Femur (tissue), 1 donor: ENCODE measurements at regions not wholly inside any gene's neighbourhood (a gene's known extent, or its start where the extent isn't known, plus 50 kb on each side); places are given as distances from the start of the nearest gene placed in this dataset.
"Not testable (repeated sequence)": the region's sequence is repeated elsewhere in the genome, so short reads cannot be mapped to it uniquely, and the experiment has no call there.

Source experiments
- DNase-seq: peaks from one replicate; pipeline ENCODE4 v3.0.0-alpha.2; 2017

DNA sequence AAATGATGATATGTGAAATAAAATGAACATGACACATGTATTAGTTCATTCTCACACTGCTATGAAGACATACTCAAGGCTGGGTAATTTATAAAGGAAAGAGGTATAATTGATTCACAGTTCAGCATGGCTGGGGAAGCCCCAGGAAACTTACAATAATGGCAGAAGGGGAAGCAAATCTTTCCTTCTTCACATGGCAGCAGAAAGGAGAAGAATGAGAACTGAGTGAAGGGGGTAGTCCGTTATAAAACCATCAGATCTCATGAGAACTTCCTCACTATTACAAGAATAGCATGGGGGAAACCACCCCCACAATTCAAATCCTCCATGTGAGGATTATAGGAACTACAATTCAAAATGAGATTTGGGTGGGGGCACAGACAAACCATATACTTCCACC is 243.9 kb upstream of the GYPA start:
- no peak for DNase-seq

DNA sequence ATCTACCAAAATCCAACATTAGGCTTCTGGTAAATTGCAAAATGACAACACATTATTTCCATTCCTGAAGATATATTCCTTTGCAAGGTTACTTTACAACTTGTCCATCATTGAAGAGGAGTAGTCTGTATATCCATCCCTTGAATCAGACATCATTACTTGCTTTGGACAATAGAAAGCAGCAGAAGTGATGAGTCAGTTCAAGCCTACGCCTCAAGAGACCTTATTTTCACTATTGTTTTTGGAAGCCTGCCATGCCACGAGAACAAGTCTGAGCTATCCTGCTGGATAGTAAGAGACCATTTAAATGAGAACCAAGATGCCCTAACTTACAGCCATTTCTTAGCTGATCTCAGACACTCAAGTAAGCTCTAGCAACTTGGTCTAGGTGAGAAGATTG is 246.0 kb upstream of the HHIP start:
- DNase-seq: peak; percentile 20

DNA sequence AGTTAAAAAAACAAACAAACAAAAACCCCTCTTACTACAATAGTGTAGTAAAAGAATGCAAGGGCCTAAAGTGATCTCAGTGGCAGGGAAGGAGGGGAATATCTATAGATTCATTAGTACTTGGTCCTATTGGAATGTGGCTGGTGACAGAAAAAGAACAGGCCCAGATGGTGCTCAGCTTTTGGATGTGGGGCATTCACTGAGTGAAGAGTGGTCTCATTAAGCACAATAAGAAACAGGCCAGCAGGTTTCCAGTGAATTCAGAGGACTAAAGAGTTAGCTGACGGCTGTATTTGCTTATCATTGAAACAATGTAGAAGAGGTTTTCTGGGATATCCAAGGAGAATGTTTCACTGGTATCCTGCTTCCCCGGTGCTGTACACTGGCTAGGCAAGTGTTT is 243.8 kb upstream of the HHIP start:
- DNase-seq: no peak

DNA sequence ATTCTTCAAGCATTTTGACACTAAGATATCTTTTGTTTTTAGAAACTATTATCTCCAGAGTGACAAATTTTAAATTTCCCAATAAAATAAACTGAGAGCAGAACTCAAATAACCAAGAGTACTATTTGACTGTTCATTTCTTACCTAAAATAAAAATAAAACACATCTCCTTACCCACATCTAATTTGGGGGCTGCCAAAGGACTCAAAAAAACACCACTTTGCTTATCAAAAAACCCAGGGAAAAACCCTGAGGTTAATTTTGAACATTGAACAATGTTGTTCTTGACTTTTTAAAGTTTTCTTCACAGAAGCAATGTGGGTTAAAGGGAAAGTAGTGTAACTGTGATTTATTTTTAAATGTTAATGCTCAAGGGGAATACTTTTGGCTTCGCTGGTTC is 243.0 kb upstream of the HHIP start:
- DNase-seq: no peak

DNA sequence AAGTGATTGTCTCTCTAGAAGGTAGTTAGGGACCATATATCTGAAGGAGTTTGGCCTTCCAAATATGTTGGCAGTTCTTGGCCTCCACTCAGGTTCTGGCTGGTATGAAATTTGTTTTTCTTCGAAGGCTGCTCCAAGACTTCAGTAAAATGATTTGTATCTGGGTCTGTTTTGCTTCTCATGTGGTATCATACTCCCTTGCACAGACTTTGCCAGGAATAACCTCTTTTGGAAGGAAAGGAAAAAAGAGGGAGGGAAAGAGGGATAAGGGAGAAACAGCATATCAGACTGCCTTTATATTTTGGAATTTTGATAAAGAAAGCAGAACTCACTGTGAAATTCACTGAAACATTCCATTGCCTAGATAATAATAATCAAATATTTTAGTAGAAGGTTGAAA is 242.1 kb upstream of the HHIP start:
- DNase-seq: no peak

DNA sequence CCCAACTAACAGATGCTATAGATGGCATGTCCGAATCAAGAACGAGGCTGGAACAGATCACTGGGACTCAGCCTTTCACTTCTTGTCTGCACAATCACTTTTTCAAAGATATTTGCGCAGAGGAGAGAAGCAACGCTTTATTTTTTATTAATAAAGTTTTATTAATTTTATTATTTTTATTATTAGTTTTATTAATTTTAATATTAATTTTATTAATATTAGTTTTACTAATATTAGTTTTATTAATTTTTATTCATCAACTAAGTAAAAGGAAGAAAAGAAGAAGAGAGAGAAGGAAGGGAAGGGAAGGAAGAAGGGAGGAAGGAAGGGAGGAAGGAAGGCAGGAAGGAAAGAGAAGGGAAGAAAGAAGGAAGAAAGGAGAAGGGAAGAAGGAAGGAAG is 236.4 kb upstream of the HHIP start:
- no peak for DNase-seq

DNA sequence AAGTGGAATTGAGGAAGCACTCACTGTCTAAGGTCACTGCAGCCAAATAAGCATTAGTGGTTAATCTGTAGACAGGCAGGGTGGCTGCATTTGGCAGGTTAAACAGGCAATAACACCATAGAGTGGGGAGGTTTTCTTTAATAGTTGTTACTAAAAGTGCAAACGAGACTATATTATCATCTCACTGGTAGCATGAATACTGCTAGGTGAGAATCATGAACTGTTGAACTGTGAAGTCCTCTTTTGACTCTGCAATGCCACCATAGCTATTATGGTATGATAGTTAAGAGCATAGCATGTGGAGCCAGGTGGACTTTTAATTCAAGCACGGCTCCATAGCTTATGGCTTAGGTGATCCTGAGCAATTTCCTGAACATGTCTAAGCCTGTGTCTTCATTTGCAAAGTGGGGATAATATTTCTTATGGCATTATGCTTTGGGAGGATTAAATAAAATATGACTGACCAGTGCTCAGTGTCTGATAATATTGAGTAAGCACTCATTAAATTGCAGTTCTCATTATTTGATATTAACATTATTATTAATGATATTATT is 235.6 kb upstream of the HHIP start:
- DNase-seq: no peak

DNA sequence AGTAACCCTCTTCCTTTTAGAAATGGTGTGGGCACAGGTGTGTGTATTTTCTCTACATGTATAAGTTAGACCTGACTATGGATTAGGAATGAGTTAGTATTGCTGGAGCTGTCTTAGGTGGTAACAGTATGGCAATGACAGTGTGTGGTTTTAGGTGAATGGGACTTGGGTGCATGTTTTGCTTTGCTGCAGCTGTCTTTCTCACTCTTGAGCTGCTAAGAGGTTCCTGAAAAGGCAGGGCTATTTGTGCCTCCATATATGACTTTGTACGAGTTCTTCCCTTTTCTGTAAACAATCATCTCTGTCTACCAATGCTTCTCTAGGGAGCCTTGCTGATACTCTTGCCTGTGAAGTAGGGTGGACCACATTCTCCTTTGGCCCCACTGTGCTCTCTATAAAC is 234.8 kb upstream of the HHIP start:
- DNase-seq: no peak

DNA sequence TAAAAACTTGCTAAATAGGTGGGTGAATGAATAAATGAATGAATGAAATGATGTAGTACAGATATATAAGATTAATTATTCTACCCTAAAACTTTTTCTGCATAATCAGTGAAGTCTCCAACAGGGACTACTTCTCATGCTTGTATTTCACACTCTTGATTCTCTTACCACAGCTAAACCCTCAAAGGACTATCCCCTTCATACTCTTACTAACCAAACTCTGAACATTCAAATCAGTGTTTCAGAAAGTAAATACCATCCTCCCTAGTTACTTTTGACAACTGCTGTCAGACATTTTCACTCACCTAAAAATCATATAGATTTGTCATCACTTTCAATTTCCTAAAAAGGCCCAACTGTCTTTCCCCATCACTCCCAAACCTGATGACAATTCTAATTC is 234.3 kb upstream of the HHIP start:
- no peak for DNase-seq

DNA sequence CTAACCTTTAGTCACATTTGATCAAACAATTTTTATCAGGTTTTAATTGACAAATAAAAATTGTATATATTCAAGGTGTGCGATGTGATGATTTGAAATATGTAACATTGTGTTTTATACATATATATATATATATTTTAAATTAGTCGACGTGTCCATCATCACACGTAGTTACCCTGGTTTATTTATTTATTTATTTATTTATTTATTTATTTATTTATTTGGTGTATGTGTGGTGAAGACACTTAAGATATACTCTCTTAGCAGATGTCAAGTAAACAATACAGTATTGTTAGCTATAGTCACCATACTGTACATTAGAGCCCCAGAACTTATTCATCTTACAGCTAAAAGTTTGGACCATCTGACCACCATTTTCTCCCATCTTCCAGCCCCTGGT is 224.9 kb upstream of the HHIP start:
- DNase-seq: no peak

DNA sequence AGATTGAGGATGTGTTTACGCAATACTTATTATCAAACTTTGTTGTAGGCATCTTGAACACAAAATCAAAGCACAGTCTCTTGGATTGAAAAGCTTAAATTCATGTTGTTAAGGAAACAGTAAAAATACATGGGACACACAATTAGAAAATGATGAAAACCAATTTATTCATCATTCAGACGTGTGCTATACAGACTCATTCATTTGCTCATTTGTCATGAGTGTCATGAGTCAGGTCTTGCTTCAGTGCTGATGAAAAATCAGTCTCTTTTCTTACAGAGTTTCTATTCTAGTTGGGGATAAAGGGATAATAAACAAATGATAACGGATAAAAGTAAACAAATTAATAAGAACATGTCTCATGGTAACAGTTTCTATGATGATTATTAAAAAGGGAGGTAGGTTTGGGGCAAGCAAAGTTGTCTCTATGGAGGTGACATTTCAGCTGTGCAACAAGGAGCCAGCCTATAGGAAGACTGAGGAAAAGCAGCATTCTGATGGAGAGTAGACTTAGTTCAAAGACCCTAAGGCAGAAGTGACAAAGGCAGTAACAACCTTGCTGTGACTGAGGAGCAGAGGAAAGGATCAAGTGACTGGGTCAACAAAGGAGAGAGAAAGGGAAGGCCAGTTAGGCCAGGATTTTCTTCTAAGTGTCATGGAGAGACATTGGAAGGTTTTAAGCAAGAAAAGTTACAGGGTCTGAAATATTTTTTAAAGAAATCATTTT is 224.0 kb upstream of the HHIP start:
- no peak for DNase-seq

DNA sequence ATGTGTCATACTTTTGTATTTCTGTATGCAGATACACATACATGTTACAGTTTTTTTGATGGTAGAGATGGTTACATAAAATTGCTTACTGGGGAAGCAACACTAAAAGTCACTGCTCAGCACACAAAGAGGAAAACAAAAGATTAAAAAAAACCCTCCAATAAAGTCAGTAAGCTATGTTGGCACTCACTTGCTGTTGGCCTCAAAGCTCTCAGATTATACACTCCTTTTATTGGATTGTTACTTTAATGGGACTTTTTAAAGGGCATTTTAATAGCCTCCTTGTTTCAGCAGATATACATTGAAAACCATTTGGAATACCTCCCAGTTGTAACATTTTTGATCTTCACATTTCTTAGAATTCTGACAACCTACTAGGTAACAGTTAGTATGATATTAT is 222.0 kb upstream of the HHIP start:
- DNase-seq: no peak

DNA sequence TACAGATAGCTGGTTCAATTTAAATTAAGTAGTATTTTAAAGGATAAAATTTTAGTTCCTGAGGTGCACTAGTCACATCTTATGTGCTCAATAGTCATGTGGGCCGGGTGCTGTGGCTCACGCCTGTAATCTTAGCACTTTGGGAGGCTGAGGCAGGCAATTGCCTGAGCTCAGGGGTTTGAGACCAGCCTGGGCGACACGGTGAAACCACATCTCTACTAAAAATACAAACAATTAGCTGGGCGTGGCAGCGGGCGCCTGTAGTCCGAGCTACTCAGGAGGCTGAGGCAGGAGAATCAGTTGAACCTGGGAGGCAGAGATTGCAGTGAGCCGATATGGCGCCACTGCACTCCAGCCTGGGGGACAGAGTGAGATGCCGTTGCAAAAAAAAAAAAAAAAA is 219.9 kb upstream of the HHIP start:
- not testable (repeated sequence) for DNase-seq

DNA sequence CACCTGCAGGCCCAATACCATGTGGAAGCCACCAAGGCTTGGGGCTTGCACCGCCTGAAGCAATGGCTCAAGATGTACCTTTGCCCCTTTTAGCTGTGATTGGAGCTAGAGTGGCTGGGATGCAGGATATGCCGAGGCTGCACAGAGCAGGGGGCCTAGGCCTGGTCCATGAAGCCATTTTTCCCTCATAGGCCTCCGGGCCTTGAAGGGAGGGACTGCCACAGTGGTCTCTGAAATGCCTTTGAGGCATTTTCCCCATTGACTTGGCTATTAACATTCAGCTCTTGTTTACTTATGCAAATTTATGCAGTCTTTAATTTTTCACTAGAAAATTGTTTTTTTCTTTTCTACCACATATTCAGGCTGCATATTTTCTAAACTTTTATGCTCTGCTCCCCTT is 203.2 kb upstream of the HHIP start:
- DNase-seq: no peak

DNA sequence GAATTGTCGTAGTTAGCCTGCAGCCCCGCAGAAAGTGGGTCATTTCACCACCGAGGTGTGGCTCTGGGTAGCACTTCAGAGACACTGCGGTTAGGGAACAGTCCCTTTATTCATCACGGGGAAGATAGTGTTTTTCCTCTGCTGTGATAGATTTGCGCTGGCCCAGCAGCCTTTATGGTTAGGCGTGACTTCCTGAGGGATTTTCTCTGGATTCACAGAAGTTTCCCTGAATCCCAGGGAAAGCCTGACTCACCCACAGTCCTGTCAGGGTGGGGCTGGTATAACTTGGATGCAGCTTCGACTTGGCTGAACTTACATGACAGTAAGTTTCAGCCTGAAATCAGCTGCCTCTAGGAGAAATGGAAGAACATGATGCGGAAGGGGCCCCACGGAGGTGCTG is 196.3 kb upstream of the HHIP start:
- peak; percentile 69 for DNase-seq

DNA sequence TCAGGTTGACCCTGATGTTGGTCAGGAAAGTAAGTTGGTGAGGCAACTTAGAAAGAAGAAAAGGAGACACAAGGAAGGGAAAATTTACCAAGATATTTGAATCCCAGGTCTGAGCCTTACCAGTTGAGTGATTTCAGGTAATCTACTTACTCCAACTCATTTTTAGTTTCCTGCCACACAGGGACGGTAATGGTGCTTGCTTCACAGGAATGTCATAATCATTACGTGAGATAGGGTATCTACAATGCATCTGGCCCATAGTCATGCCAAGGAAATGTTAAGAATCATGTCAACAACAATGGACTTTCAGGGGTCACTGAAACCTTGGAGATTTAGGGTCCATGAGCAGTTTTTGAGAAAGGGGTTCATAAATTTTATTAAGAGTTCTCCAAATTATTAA is 195.4 kb upstream of the HHIP start:
- no peak for DNase-seq

DNA sequence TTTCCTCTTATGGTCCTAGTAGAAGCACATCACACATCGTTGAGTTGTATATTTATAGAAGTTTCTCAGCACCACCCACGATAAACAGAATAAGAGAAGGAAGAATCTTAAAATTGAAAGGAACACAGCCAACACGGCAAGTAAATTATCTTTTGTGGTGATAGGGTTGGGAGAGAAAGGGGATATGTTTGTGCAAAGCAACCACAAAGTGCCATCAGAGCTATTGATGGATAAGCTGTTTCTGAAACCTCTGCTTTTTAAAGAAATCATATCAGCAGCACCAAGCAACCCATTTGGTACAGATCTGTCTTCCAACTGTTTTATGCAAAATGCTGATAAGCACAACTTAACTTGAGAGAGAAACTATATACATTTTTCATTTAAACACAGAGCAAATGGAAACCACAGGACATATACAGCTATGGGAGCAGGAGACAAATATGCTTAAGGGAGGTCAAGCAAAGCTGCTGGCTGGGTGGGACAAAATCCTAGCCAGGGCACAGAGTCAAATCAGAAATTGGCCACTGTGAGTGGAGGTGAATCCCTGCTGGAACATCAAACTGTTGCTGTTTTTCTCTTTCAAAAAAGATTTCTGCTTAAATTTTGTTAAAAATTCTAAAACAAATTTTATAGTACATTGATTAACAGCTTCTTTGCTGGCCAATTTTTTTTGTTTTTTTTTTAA is 194.0 kb upstream of the HHIP start:
- DNase-seq: no peak

DNA sequence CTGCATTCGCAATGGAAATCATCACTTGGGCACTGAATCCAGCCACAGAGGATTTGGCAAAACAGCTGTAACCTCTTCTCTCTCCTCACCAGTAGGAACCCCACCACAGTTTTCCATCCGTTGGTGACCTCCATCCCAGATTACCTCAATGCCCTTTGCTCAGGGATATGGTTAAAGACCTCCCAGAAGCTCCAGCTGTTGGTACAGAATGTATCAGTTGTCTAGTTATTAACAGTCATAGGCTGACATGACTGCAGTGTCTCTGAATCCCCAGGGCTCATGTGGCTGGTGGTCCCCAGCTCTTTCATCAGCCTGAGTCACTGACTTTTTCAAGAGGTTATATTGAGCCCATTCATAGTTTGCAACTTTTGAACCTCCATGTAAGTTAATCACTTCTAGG is 189.8 kb upstream of the HHIP start:
- no peak for DNase-seq

DNA sequence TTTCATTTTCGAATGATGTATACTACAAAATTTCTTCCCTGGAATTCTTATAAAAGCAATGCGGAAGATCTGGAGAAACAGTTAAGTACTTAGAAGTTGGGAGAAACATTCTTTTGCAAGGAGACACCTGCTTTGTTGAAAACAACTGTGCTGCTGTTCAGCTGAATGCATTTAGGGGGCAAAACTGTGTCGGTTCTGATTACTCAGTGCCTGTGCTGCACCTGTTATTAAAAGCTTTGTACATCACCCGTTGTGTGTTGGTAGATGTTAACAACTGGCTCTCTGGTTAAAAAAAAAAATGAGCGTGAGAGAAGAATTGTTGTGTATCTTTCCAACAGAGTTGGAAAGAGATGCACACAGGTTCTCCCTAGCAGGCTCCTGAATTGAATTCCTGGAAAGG is 184.1 kb upstream of the HHIP start:
- no peak for DNase-seq

DNA sequence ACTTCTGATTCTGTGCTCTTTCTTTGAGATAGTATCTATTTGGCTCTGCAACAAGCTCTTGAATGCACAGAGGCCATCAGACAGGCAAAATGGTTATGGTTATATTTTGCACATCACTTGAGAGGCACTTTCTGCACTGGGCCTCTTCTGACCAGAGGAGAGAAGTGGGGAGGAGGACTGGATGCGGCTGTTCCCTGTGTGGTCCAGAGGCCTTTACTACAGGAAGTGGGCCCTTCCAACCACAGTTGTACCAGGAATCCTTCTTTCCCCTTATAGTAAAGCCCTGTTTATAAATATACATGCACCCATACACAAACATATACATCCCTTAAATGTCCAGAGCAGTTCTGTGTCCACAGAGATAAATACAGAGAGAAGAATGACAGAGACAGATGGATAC is 182.7 kb upstream of the HHIP start:
- DNase-seq: no peak

DNA sequence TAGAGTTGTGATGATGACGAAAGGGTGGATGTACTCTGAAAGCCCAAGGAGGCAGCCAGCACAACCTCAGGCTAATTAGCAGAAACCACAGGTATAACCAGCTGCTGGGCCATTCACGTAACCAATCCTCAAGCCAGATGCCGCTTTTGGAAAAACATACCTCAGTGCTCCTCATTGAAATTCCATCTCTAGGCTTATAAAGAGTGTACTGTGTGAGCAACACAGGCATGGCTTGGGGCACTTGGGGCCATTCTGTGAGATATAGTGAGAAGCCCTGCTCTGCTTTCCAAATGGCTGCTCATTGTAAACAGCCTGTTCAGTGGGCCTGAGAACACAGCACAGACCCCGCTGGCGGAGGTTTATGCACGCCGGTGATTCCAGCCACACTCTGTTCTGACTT is 182.1 kb upstream of the HHIP start:
- peak; percentile 20 for DNase-seq

DNA sequence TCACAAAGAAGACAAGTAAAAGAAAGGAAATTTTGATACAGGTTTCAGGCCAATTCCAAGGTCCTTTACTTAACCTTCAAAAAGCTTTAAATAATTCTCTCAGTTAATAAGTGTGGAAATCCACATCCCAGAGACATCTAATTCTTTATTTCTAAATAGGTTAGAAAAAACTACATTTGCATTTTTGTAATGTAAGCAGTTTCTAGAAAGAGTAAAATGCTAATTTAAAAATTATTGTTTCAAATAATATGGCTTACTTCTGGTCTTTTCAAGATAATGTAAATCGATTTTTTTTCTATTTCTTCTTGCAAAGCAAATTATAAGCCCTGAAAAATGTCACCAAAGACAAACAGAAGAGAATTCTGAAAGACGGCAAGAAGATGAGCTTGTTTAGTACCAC is 180.4 kb upstream of the HHIP start:
- no peak for DNase-seq

DNA sequence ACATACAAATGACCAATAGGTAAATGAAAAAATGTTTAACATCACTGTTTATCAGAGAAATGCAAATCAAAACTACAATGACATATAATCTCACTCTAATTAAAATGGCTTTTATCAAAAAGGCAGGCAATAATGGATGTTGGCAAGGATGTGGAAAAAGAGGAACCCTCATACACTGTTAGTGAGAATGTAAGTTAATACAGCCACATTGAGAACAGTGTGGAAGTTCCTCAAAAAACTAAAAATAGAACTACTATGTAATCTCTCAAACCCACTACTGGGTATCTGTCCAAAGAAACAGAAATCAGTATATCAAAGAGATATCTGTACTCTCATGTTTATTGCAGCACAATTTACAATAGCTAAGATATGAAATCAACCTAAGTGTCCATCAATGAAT is 165.9 kb upstream of the HHIP start:
- DNase-seq: no peak

DNA sequence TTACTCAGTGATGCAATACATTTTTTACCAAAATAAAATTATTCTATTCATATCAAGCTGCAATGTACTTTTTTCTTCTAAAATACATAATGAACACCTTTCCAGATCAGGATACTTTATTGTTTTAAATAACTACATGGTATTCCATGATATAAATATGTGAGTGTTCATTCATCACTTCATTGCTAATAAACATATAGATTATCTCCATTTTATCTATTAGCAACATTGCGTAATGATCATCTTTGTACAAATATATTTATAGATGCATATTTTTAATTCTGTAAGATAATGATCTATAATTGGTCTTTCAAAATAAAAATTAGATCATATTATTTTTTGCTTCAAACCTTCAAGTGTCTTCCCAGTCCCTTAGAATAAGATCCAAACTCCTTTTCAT is 156.1 kb upstream of the HHIP start:
- no peak for DNase-seq

DNA sequence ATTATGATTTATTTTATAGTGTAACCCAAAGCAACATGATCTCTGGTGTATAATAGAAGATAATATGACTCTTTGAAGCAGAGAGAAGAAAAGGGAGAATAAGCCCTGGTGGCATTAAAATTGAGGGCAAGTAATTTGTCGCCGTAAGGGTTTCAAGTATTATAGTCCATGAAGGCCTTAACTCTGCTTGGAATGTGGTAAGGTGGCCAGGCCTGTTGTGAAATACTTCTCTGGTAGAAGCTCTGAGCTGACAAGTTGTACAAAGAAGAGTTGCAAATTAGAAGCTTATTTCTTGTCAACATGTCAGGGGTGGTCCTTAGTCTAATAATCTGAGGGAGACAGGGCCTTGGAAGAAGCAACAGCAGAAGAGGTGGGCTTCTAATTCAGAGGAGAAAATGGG is 151.7 kb upstream of the HHIP start:
- no peak for DNase-seq
